MCF 10A (cell line): ENCODE measurements at regions not wholly inside any gene's neighbourhood (a gene's known extent, or its start where the extent isn't known, plus 50 kb on each side); places are given as distances from the start of the nearest gene placed in this dataset.

ENCODE experiments used
- BruUV-seq: library from RNA; stranded (reverse); fragments of 400-500 nt; replicated peaks from 2 replicates; lab custom pipeline; 2021; lab: Mats Ljungman, UMichigan
- CTCF ChIA-PET: fragments of 300-600 bp; sonication (Branson Sonifier 250); formaldehyde crosslinking; extraction: SDS; loops from one replicate; lab custom pipeline; 2021; ENCODE audit warnings: antibody characterized with exemption, inconsistent platforms; lab: Yijun Ruan, JAX
- POLR2A ChIA-PET: fragments of 300-600, 350-650 bp; sonication (Branson Sonifier 250); formaldehyde crosslinking; extraction: SDS; loops from one replicate; lab custom pipeline; 2020; ENCODE audit warnings: antibody characterized with exemption, inconsistent platforms; lab: Yijun Ruan, JAX
- DNase-seq: peaks from one replicate; pipeline ENCODE4 v3.0.0-alpha.2; 2018; ENCODE audit not compliant: unreplicated experiment
- H3K27ac Mint-ChIP-seq: one replicate; pipeline ENCODE4 v1.8.0; 2022; ENCODE audit warnings: mild to moderate bottlenecking, low read depth, mixed read lengths; ENCODE audit not compliant: unreplicated experiment
- H3K27me3 Mint-ChIP-seq: one replicate; pipeline ENCODE4 v1.8.0; 2022; ENCODE audit warnings: mixed read lengths; ENCODE audit not compliant: insufficient read depth, unreplicated experiment
- H3K36me3 Mint-ChIP-seq: one replicate; pipeline ENCODE4 v1.8.0; 2022; ENCODE audit warnings: mild to moderate bottlenecking, moderate library complexity, mixed read lengths; ENCODE audit not compliant: insufficient read depth, unreplicated experiment
- H3K4me1 Mint-ChIP-seq: one replicate; pipeline ENCODE4 v1.8.0; 2022; ENCODE audit warnings: mixed read lengths; ENCODE audit not compliant: insufficient read depth, unreplicated experiment
- H3K4me3 Mint-ChIP-seq: one replicate; pipeline ENCODE4 v1.8.0; 2022; ENCODE audit warnings: mild to moderate bottlenecking, moderate library complexity, mixed read lengths; ENCODE audit not compliant: unreplicated experiment
- H3K9me3 Mint-ChIP-seq: one replicate; pipeline ENCODE4 v1.8.0; 2022; ENCODE audit warnings: mixed read lengths; ENCODE audit not compliant: unreplicated experiment
- intact Hi-C: fragments of 100-400 bp; cut with micrococcal nuclease; formaldehyde crosslinking; loops from 2 replicates; pipeline ENCODE4 v1.14.1; 2022
- TF ChIP-seq, protein P1 (sequence below): fragments of 200-600 bp; IDR thresholded peaks from one replicate; pipeline ENCODE4 v1.8.0; 2022; ENCODE audit warnings: antibody characterized with exemption, mild to moderate bottlenecking; ENCODE audit not compliant: unreplicated experiment

DNA sequence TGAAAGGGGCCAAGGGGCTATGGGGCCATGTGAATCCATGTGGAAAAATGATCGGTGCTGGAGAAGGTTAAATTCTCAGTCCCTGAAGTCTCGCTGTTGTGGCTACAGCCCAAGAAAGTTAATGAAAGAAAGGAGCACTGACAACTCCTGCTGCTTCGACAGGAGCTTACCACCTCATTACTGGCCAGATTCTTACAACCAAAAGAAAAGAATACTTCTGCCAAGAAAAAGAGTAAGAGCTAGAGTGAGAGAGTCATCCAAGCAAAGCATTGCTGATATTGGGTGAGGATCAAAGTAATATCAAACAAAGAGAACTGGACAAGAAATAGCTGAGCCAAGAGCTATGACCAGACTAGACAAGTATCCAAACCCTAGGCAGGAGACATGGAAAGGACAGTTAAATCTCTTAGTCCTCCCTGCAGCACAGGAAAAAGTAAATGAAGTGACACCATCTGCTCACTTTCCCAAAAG lies 348.4 kb upstream of the PLSCR5 start:
- POLR2A ChIA-PET = no interaction called here
- H3K4me3 Mint-ChIP-seq = no peak overlapping the region
- intact Hi-C loops = no loop called here
- CTCF ChIA-PET = no interaction called here
- no peaks in the 10 kb centered on the region for H3K9me3 Mint-ChIP-seq
- peaks cover 58% of the 10 kb centered on the region for H3K27me3 Mint-ChIP-seq
- H3K4me1 Mint-ChIP-seq = no peaks in the 10 kb centered on the region
- no peak overlapping the region for H3K27ac Mint-ChIP-seq
- TF ChIP-seq, protein P1, sequence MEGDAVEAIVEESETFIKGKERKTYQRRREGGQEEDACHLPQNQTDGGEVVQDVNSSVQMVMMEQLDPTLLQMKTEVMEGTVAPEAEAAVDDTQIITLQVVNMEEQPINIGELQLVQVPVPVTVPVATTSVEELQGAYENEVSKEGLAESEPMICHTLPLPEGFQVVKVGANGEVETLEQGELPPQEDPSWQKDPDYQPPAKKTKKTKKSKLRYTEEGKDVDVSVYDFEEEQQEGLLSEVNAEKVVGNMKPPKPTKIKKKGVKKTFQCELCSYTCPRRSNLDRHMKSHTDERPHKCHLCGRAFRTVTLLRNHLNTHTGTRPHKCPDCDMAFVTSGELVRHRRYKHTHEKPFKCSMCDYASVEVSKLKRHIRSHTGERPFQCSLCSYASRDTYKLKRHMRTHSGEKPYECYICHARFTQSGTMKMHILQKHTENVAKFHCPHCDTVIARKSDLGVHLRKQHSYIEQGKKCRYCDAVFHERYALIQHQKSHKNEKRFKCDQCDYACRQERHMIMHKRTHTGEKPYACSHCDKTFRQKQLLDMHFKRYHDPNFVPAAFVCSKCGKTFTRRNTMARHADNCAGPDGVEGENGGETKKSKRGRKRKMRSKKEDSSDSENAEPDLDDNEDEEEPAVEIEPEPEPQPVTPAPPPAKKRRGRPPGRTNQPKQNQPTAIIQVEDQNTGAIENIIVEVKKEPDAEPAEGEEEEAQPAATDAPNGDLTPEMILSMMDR = no peak
- no TSS peak for BruUV-seq
- H3K36me3 Mint-ChIP-seq = no peaks in the 10 kb centered on the region
- DNase-seq = no peak

DNA sequence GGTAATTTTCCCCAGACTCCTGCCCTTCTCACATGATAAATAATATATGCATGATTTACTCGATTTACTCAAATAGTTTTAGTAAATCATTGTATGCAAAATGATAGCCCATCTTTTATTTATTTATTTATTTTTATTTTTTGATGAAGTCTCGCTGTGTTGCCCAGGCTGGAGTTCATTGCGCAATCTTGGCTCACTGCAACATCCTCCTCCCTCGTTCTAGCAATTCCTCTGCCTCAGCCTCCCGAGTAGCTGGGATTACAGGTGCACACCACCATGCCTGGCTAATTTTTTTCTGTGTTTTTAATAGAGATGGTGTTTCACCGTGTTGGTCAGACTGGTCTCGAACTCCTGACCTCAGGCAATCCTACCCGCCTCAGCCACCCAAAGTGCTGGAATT lies 343.8 kb upstream of the PLSCR5 start:
- Mint-ChIP-seq H3K9me3 (no peaks in the 10 kb centered on the region), H3K27me3 (peaks cover 53% of the 10 kb centered on the region), H3K4me1 (no peaks in the 10 kb centered on the region), H3K27ac (no peak overlapping the region), H3K36me3 (no peaks in the 10 kb centered on the region), H3K4me3 (no peak overlapping the region)
- intact Hi-C loops = no loop called here
- TF ChIP-seq, protein P1 = no peak
- no TSS peak for BruUV-seq
- DNase-seq = no peak
- CTCF ChIA-PET = no interaction called here
- POLR2A ChIA-PET = no interaction called here

DNA sequence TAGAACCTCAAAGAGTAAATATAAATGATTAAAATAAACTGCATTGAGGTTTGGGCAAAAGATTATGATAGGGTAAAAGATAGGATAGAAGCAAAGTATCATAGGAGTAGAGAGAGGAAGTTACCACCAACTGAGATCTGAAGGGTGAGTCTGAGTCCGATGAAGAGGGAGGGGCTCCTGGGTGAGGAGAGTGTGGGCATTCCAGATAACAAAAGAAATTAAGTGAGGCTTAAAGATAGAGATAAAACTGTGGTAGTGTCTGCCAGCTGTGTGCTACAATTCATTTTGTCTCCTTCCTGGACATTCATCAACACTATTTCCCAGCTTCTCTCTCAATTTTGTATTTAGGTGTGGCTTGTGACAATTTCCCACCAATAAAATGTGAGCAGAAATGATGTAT lies 343.0 kb upstream of the PLSCR5 start:
- BruUV-seq = no TSS peak
- Mint-ChIP-seq H3K4me3 (no peak overlapping the region), H3K9me3 (no peaks in the 10 kb centered on the region), H3K27me3 (peaks cover 45% of the 10 kb centered on the region), H3K27ac (no peak overlapping the region), H3K36me3 (no peaks in the 10 kb centered on the region), H3K4me1 (no peaks in the 10 kb centered on the region)
- intact Hi-C loops = no loop called here
- TF ChIP-seq, protein P1 = no peak
- DNase-seq = no peak
- POLR2A ChIA-PET = no interaction called here
- CTCF ChIA-PET = no interaction called here

DNA sequence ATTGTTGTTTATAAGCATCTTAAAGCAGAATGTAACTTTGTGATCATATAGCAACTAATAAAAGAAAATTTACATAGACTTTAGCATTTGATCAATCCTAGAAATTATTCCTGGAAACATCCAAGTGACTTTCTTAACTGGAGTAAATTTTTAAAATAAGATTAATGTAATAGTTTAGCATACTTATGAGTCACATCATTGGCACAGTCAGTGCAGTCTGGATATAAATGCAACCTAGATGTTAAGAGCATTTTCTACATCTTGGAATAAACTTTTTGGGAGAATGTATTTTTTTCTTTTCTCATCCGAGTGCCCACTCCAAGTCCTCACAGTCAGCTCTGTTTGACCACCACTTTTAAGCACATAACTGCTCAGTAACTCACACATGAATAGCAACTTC lies 324.6 kb upstream of the PLSCR5 start:
- Mint-ChIP-seq H3K4me1 (no peaks in the 10 kb centered on the region), H3K27me3 (peaks cover 66% of the 10 kb centered on the region), H3K9me3 (no peaks in the 10 kb centered on the region), H3K27ac (no peak overlapping the region), H3K4me3 (no peak overlapping the region), H3K36me3 (no peaks in the 10 kb centered on the region)
- no peak for DNase-seq
- ChIA-PET CTCF (no interaction called here), POLR2A (no interaction called here)
- intact Hi-C loops = no loop called here
- no TSS peak for BruUV-seq
- TF ChIP-seq, protein P1 = no peak
